ENCODE measurements at regions not wholly inside any gene's neighbourhood (a gene's known extent, or its start where the extent isn't known, plus 50 kb on each side); places are given as distances from the start of the nearest gene placed in this dataset.

DNA sequence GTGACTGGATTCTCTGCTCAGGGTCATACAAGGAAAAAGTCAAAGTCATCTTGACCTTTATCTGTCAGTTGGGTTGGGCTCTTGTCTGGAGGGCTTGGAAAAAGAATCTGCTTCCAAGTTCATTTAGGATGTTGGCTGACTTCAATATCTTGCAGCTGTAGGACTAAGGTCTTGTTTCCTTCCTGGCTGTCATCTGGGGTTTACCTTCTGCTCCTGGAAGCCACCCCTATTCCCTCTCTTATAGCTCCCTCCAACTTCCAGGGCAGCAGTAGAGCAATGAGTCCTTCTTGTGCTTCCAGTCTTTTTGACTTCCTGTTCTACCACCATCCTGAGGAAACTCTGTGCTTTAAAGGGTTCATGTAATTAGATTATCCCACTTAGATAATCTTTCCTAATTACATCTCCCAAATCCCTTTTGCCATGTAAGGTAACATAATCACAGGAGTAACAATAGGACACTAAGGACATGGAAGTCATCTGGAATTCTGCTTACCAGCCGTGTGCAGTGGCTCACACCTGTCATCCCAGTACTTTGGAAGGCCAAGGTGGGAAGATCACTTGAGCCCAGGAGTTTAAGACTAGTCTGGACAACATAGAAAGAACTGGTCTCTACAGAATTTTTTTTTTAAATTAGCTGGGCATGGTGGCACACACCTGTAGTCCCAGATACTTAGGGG is 170.7 kb upstream of the KITLG start:
- ChIA-PET POLR2A (no interaction called here), CTCF (interaction anchor here (0.6 kb wide), 1 partner anchor 615 kb away, joined by 4 read pairs; no protein-coding TSS in a partner anchor)
- no peak overlapping the region for H3K4me2 ChIP-seq
- H3K27me3 ChIP-seq (ENCODE audit: insufficient read depth) = no peaks in the 10 kb centered on the region
- H4K20me1 ChIP-seq (ENCODE audit: insufficient read depth) = no peaks in the 10 kb centered on the region
- no peaks in the 10 kb centered on the region for H3F3A ChIP-seq (replicated peaks; ENCODE audit: insufficient read depth)
- DNase-seq = no peak
- TF ChIP-seq SIN3A (IDR thresholded peaks at IDR 0.05; ENCODE audit: borderline replicate concordance, low read depth, low read length) (no peak), YY1 (IDR thresholded peaks at IDR 0.05; ENCODE audit: low read depth) (no peak), RXRA (IDR thresholded peaks at IDR 0.05; ENCODE audit: borderline replicate concordance, low read depth) (no peak), ELF1 (IDR thresholded peaks at IDR 0.05) (no peak), FOSL2 (IDR thresholded peaks at IDR 0.05; ENCODE audit: borderline replicate concordance, low read depth) (no peak), GATA2 (CRISPR knock-in tag; IDR thresholded peaks at IDR 0.05) (no peak), FOXJ3 (CRISPR knock-in tag; IDR thresholded peaks at IDR 0.05) (no peak), MEF2A (IDR thresholded peaks at IDR 0.05; ENCODE audit: borderline replicate concordance, low read depth) (no peak), NRF1 (IDR thresholded peaks at IDR 0.05; ENCODE audit: low read depth, low read length) (no peak), CHD2 (IDR thresholded peaks at IDR 0.05; ENCODE audit: low read length, partially characterized antibody) (no peak), GABPA (IDR thresholded peaks at IDR 0.05; ENCODE audit: low read depth) (no peak)
- TF ChIP-seq, protein P1, sequence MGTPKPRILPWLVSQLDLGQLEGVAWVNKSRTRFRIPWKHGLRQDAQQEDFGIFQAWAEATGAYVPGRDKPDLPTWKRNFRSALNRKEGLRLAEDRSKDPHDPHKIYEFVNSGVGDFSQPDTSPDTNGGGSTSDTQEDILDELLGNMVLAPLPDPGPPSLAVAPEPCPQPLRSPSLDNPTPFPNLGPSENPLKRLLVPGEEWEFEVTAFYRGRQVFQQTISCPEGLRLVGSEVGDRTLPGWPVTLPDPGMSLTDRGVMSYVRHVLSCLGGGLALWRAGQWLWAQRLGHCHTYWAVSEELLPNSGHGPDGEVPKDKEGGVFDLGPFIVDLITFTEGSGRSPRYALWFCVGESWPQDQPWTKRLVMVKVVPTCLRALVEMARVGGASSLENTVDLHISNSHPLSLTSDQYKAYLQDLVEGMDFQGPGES (IDR thresholded peaks at IDR 0.05; ENCODE audit: low read depth, low read length) = no peak
- TF ChIP-seq, protein P2, sequence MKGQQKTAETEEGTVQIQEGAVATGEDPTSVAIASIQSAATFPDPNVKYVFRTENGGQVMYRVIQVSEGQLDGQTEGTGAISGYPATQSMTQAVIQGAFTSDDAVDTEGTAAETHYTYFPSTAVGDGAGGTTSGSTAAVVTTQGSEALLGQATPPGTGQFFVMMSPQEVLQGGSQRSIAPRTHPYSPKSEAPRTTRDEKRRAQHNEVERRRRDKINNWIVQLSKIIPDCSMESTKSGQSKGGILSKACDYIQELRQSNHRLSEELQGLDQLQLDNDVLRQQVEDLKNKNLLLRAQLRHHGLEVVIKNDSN (IDR thresholded peaks at IDR 0.05; ENCODE audit: borderline replicate concordance, low read depth) = no peak
- no peaks in the 10 kb centered on the region for H3K9me2 ChIP-seq
- no peak overlapping the region for H3K9ac ChIP-seq
- H3K27ac ChIP-seq (ENCODE audit: low read depth in 2 of 2, low read length in 1 of 2) = no peak overlapping the region
- no peak overlapping the region for H2AFZ ChIP-seq (ENCODE audit: low read depth)
- H3K79me2 ChIP-seq (ENCODE audit: insufficient read depth) = no peaks in the 10 kb centered on the region
- no peaks in the 10 kb centered on the region for H3K9me3 ChIP-seq
- no peaks in the 10 kb centered on the region for H3K36me3 ChIP-seq (replicated peaks in 1 of 2; ENCODE audit: control insufficient read depth in 1 of 2, insufficient read depth in 2 of 2, low read length in 1 of 2)
- 100% methylated on average over 1 of the region's 1 CpG for WGBS (ENCODE audit: low lambda C conversion rate)
- no peak overlapping the region for H3K4me3 ChIP-seq (ENCODE audit: low read depth in 2 of 2, low read length in 1 of 2)
- H3K4me1 ChIP-seq (ENCODE audit: control insufficient read depth in 1 of 2, insufficient read depth in 2 of 2, low read depth in 1 of 2, low read length in 1 of 2) = peaks cover 0 to 6% of the 10 kb centered on the region in 2 experiments; a peak in 2 of 4 replicates

DNA sequence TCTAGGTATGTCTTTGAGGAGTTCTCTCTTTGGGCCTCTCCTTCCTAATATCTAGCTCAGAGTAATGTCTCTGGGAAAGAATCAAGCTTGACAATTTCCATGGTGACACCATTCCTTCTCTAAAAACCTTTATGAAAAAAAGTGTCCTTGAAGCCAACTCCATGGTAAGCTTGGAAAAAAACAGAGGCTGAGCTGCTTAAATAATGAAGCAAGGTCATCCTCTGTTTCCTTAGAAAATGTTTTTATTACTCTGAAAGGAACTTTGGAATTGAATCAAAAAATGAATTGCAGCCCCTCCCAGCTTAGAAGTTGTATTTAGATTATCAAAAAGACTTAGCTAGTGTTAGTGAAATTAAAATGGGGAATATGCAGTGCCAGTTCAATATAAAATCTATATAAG is 166.1 kb upstream of the KITLG start:
- H3F3A ChIP-seq (replicated peaks; ENCODE audit: insufficient read depth) = no peaks in the 10 kb centered on the region
- no peak for DNase-seq
- H3K4me1 ChIP-seq (ENCODE audit: control insufficient read depth in 1 of 2, insufficient read depth in 2 of 2, low read depth in 1 of 2, low read length in 1 of 2) = peaks cover 0 to 6% of the 10 kb centered on the region in 2 experiments; a peak in 2 of 4 replicates
- POLR2A ChIA-PET = no interaction called here
- H3K9ac ChIP-seq = no peak overlapping the region
- H3K4me3 ChIP-seq (ENCODE audit: low read depth in 2 of 2, low read length in 1 of 2) = no peak overlapping the region
- no peak overlapping the region for H3K4me2 ChIP-seq
- no peaks in the 10 kb centered on the region for H3K9me3 ChIP-seq
- H3K27ac ChIP-seq (ENCODE audit: low read depth in 2 of 2, low read length in 1 of 2) = peak overlapping the region; percentile 18 to 55; a peak in 1 of 4 replicates
- TF ChIP-seq USF2 (IDR thresholded peaks at IDR 0.05; ENCODE audit: borderline replicate concordance, low read depth, low read length) (no peak), SIN3A (IDR thresholded peaks at IDR 0.05; ENCODE audit: borderline replicate concordance, low read depth, low read length) (no peak), NFIC (IDR thresholded peaks at IDR 0.05; ENCODE audit: borderline replicate concordance) (no peak), TCF12 (IDR thresholded peaks at IDR 0.05) (0 out of 2 replicates have a peak, but pooled peaks have one; percentile 28)
- H3K9me2 ChIP-seq = no peaks in the 10 kb centered on the region
- H3K79me2 ChIP-seq (ENCODE audit: insufficient read depth) = no peaks in the 10 kb centered on the region
- H4K20me1 ChIP-seq (ENCODE audit: insufficient read depth) = no peaks in the 10 kb centered on the region
- CTCF ChIA-PET = no interaction called here
- no peaks in the 10 kb centered on the region for H3K36me3 ChIP-seq (replicated peaks in 1 of 2; ENCODE audit: control insufficient read depth in 1 of 2, insufficient read depth in 2 of 2, low read length in 1 of 2)
- peak overlapping the region; percentile 53; the same call in 1 of the 2 replicates for H2AFZ ChIP-seq (ENCODE audit: low read depth)
- H3K27me3 ChIP-seq (ENCODE audit: insufficient read depth) = no peaks in the 10 kb centered on the region
